ENCODE measurements at regions not wholly inside any gene's neighbourhood (a gene's known extent, or its start where the extent isn't known, plus 50 kb on each side); places are given as distances from the start of the nearest gene placed in this dataset.

GRCh38 chrX:148381603-148382002 lies 118.8 kb upstream of the AFF2 start:
- no peak overlapping the region for H3K27ac ChIP-seq
- no peak for TF ChIP-seq CTCF (conservative IDR thresholded peaks at IDR 0.05)

GRCh38 chrX:148382983-148383382 lies 117.4 kb upstream of the AFF2 start:
- TF ChIP-seq CTCF (conservative IDR thresholded peaks at IDR 0.05), result no peak

DNA sequence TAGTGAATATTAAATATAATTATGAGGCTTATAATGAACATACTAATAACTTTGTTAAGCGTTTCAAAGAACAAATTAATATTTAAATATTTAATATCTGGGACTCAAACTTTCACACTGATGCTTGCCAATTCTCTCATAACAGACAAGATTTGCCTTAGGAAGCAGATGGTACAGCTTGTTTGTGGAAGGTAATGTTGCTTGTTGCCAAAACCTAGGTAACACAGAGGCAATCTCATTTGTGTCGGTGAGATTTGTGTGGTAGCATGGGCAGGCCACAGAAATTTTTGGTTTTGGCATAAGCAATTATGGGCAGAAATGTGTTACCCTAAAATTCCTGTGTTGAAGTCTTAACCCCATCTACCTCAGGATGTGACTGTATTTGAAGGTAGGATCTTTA lies 114.9 kb upstream of the AFF2 start:
- TF ChIP-seq CTCF (conservative IDR thresholded peaks at IDR 0.05), result no peak
- no peak overlapping the region for H3K27ac ChIP-seq

More at GRCh38 chrX:148382983-148383382, 117.4 kb upstream of the AFF2 start:
- H3K27ac ChIP-seq, result no peak overlapping the region

GRCh38 chrX:148389629-148390028 lies 110.8 kb upstream of the AFF2 start:
- no peak for TF ChIP-seq CTCF (conservative IDR thresholded peaks at IDR 0.05)
- no peak overlapping the region for H3K27ac ChIP-seq

GRCh38 chrX:148412006-148412405 lies 88.4 kb upstream of the AFF2 start:
- no peak for TF ChIP-seq CTCF (conservative IDR thresholded peaks at IDR 0.05)
- H3K27ac ChIP-seq, result no peak overlapping the region

DNA sequence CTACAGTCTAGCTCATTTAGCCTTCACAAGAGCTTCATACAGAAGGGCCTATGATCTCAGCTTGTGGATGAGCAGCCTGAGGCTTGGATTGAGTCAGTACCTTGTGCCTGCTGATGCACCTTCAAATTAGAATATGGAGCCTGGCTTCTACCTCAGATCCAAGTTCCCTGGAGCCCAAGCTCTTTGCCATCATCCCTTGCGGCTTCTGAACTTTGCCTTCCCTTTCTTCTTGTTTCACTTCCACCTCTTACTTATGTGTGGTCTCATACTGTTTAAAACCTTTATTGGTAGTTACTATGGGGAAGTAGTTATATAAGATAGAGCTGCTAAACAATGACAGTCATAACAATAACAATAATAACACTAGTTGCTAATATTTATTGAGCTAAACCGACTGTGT lies 84.3 kb upstream of the AFF2 start:
- no peak overlapping the region for H3K27ac ChIP-seq
- no peak for TF ChIP-seq CTCF (conservative IDR thresholded peaks at IDR 0.05)

DNA sequence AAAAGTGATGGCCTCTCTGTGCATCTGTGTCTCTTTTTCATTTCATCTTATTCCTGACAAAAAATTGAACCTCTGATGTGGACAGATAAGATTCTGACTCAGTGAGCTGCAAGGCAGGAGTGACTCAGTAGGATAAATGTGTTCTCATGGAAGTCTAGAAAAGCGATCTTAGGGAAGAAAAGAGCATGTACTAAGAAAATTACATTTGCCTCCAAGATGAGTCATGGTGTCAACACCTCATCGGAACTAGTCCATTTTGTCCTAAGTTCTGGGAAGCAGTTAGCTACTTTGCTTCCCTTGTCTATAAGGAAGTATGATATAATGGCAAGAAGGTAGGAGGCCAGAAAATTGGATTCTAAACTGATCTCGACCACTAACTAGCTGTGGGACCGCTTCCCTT lies 83.5 kb upstream of the AFF2 start:
- TF ChIP-seq CTCF (conservative IDR thresholded peaks at IDR 0.05), result no peak
- no peak overlapping the region for H3K27ac ChIP-seq

- TF ChIP-seq CTCF (conservative IDR thresholded peaks at IDR 0.05), result no peak
Measured at GRCh38 chrX:148417934-148418333, 82.5 kb upstream of the AFF2 start.

More at GRCh38 chrX:148417934-148418333, 82.5 kb upstream of the AFF2 start:
- no peak overlapping the region for H3K27ac ChIP-seq

All from VCaP (cell line).